BE2C (cell line): ENCODE measurements at regions not wholly inside any gene's neighbourhood (a gene's known extent, or its start where the extent isn't known, plus 50 kb on each side); places are given as distances from the start of the nearest gene placed in this dataset.

Source experiments
- DNase-seq: peaks from one replicate; pipeline ENCODE4 v3.0.0-alpha.2; 2020
- H3K27me3 ChIP-seq: fragments of 250-450 bp; sonication (Bioruptor Pico); 2 replicates; pipeline ENCODE4 v1.5.1; 2020; ENCODE audit warnings: mild to moderate bottlenecking
- H3K36me3 ChIP-seq: fragments of 250-450 bp; sonication (Bioruptor Pico); 2 replicates; pipeline ENCODE4 v1.5.1; 2020; ENCODE audit warnings: mild to moderate bottlenecking
- H3K4me1 ChIP-seq: fragments of 250-450 bp; sonication (Bioruptor Pico); 2 replicates; pipeline ENCODE4 v1.5.1; 2020
- H3K4me3 ChIP-seq: 2 replicates; pipeline ENCODE4 v1.5.1; 2011; ENCODE audit warnings: low read depth, low read length
- H3K9me3 ChIP-seq: fragments of 250-450 bp; sonication (Bioruptor Pico); 2 replicates; pipeline ENCODE4 v1.5.1; 2020
- TF ChIP-seq, protein P1 (sequence below): IDR thresholded peaks from 2 replicates; pipeline ENCODE4 v1.5.1; 2012; ENCODE audit warnings: mild to moderate bottlenecking, low read depth, low read length

DNA sequence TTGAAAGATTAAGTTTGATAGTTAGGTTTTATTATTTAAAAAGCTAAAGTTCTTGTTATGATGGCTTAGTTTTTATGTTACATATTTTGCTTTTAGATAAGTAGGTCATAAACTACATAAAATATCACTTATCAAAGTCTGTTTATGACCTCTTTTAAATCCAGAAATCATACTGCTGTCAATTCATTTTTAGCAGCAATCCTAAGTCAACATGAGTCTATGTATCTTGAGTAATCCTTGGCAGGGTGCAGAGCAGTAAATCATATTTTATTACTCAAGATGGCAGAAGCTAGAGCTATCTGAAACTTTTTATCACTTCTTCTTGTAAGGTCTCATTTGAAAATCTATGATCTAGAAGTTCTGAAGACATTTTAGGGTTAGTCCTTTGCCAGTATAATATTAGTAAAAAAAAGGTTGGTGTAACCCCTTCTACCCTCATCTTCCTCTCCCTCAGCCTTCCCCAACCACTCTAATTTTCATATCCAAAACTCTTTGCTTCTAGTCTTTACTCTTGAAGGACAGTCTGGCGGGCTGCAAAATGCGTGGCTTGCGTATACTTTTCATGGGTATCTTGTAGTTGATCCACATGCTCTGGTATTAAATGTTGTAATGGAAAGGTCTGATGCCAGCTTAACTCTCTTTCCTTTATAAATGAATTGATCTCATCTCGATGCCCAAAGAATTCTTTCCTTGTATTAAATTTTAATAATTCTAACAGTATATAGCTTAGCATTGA, 134.0 kb upstream of the THRB start:
- H3K36me3 ChIP-seq, result no peaks in the 10 kb centered on the region
- H3K9me3 ChIP-seq, result no peaks in the 10 kb centered on the region
- H3K4me1 ChIP-seq, result no peaks in the 10 kb centered on the region
- DNase-seq, result no peak
- no peaks in the 10 kb centered on the region for H3K27me3 ChIP-seq
- TF ChIP-seq, protein P1, sequence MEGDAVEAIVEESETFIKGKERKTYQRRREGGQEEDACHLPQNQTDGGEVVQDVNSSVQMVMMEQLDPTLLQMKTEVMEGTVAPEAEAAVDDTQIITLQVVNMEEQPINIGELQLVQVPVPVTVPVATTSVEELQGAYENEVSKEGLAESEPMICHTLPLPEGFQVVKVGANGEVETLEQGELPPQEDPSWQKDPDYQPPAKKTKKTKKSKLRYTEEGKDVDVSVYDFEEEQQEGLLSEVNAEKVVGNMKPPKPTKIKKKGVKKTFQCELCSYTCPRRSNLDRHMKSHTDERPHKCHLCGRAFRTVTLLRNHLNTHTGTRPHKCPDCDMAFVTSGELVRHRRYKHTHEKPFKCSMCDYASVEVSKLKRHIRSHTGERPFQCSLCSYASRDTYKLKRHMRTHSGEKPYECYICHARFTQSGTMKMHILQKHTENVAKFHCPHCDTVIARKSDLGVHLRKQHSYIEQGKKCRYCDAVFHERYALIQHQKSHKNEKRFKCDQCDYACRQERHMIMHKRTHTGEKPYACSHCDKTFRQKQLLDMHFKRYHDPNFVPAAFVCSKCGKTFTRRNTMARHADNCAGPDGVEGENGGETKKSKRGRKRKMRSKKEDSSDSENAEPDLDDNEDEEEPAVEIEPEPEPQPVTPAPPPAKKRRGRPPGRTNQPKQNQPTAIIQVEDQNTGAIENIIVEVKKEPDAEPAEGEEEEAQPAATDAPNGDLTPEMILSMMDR, result no peak
- H3K4me3 ChIP-seq, result no peak overlapping the region

DNA sequence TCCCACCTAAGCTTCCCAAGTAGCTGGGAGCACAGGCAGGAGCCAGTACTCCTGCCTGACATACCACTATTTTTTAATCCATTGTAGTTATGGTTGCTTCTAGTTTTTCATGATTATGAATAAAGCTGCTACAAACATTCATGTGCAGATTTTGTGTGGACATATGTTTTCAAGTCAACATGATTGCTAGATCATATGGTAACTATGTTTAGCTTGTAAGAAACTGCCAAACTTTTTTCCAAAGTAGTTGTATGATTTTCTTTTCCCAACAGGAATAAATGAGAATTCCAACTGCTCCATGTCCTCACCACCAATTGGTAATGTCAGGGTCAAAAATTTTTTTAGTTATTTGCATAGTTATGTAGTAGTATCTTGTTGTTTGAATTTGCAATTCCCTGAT, 136.8 kb upstream of the THRB start:
- TF ChIP-seq, protein P1, result no peak
- no peaks in the 10 kb centered on the region for H3K27me3 ChIP-seq
- no peaks in the 10 kb centered on the region for H3K9me3 ChIP-seq
- H3K36me3 ChIP-seq, result no peaks in the 10 kb centered on the region
- H3K4me3 ChIP-seq, result no peak overlapping the region
- DNase-seq, result no peak
- no peaks in the 10 kb centered on the region for H3K4me1 ChIP-seq

DNA sequence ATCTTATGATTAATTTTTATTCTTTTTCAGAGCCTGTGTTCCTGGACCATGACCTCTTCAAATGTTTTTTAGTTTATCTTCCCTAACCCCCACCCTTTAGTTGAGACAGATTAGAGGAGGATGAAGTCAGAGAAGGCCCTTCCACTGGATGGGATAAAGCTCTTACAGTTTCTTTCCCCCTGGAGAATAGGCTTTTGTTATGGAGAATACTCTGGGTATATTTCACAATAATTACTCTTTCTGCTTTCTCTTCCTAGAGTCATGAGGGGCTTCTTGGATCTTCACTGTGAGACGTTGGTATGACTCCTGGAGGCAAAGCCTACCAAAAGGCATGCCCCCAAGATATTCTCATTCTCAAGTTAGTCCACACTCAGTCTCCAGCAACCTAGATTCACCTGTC, 144.4 kb upstream of the THRB start:
- TF ChIP-seq, protein P1, result no peak
- Histone ChIP-seq H3K4me3 (no peak overlapping the region), H3K27me3 (no peaks in the 10 kb centered on the region), H3K4me1 (no peaks in the 10 kb centered on the region), H3K36me3 (no peaks in the 10 kb centered on the region), H3K9me3 (no peaks in the 10 kb centered on the region)
- DNase-seq, result no peak

DNA sequence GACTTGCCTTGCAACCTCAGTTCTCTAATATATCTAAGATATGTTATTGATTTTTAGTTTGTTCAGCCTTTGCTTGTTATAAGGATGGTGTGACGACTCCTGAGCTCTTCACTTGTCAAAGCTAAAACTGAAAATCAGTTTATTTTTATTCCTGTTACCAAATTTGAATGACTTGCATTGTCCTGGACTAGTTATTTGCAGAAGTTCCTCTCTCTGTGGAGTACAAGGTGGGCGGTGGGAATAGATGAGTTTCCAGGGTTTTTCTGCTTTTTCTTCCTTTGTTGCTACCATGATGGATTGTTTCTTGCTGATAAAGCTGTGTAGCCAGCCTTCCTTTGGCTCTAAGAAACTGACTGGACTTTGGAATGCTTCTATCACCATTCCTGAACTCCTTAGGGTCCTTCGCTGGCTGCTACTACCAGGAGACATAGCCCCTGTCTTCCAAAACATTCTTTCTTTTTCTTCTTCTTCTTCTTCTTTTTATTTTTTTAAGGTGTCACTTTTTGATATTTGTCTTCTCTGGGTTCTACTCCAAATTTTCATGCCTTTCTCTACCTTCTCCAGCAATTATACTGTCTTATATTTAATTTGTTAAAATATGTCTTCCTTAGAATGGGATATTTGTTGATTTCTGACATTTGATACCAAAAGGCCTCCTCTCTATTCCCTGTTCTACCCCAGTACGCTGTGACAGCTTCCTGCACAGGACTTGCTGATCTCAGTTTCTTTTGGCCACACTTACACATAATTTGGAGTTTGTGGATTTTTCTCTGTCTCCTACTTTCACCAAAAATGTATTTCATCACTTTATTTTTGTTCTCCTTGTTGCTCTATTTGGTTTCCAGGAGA, 145.1 kb upstream of the THRB start:
- H3K36me3 ChIP-seq, result no peaks in the 10 kb centered on the region
- no peaks in the 10 kb centered on the region for H3K27me3 ChIP-seq
- H3K4me3 ChIP-seq, result no peak overlapping the region
- no peaks in the 10 kb centered on the region for H3K4me1 ChIP-seq
- no peak for DNase-seq
- TF ChIP-seq, protein P1, result no peak
- no peaks in the 10 kb centered on the region for H3K9me3 ChIP-seq

DNA sequence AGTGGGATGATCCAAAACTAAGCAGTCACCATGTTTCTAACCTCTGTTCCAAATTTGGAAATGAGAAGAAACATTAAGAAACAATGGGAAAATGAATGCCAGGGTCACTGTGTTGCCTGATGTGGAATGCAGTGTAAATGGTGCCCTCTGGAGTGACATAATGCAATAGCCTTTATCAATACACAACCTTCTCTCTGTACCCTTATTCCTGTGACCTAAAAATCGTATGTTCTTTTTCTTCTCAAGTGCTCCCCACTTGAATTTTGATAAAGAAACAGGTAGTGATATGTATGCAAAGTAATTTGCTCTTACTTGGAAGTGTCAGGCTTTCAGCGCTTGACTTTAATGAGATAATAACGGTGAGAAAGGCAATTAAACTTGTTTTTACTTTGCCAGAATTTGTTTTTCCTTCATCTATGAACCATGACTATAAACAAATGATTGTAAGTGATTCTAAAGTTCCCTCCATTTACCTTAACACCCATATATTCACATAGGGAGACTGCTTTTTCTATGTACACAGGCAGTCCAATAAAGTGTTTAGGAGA, 145.8 kb upstream of the THRB start:
- Histone ChIP-seq H3K9me3 (no peaks in the 10 kb centered on the region), H3K27me3 (no peaks in the 10 kb centered on the region), H3K4me1 (no peaks in the 10 kb centered on the region), H3K36me3 (no peaks in the 10 kb centered on the region), H3K4me3 (no peak overlapping the region)
- TF ChIP-seq, protein P1, result no peak
- no peak for DNase-seq
